ENCODE measurements at regions not wholly inside any gene's neighbourhood (a gene's known extent, or its start where the extent isn't known, plus 50 kb on each side); places are given as distances from the start of the nearest gene placed in this dataset.

DNA sequence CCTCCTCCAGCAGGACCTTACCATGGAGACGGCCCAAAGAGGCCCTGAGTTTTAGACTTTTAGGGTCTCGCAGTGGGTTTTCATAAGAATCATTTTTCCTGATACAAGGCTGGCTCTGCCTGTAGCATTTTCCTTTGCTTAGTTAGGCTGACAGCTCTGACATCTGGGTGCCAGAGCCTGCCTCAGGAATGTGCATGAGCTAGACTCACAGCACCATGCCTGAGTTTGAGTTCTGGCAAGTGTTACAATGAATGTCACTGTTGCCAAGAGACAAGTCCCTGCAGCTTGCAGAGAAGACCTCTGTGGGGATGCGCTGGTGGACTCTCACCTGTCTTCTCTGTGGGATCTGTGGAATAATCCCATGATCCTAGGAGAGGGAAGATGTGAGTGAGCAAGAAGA lies 328.6 kb upstream of the TSPY4 start:
- TF ChIP-seq, protein P1, sequence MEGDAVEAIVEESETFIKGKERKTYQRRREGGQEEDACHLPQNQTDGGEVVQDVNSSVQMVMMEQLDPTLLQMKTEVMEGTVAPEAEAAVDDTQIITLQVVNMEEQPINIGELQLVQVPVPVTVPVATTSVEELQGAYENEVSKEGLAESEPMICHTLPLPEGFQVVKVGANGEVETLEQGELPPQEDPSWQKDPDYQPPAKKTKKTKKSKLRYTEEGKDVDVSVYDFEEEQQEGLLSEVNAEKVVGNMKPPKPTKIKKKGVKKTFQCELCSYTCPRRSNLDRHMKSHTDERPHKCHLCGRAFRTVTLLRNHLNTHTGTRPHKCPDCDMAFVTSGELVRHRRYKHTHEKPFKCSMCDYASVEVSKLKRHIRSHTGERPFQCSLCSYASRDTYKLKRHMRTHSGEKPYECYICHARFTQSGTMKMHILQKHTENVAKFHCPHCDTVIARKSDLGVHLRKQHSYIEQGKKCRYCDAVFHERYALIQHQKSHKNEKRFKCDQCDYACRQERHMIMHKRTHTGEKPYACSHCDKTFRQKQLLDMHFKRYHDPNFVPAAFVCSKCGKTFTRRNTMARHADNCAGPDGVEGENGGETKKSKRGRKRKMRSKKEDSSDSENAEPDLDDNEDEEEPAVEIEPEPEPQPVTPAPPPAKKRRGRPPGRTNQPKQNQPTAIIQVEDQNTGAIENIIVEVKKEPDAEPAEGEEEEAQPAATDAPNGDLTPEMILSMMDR (IDR thresholded peaks at IDR 0.05; ENCODE audit: low read depth, low read length, poor library complexity, severe bottlenecking): no peak
- TF ChIP-seq EZH2phosphoT487 (IDR thresholded peaks at IDR 0.05; ENCODE audit: borderline replicate concordance, low read length): no peak

Measured in DOHH2 (cell line).